Tibial nerve (tissue), 4 donors: ENCODE measurements at regions not wholly inside any gene's neighbourhood (a gene's known extent, or its start where the extent isn't known, plus 50 kb on each side); places are given as distances from the start of the nearest gene placed in this dataset.

ENCODE experiments used
- EP300 ChIP-seq, 2 donors: sonication (generic); formaldehyde crosslinking; IDR thresholded peaks; one replicate each; pipeline ENCODE4 v1.6.1; 2017; ENCODE audit warnings: antibody characterized with exemption in 2 of 2, mild to moderate bottlenecking in 1 of 2
- TF ChIP-seq, protein P1 (sequence below), 5 experiments: fragments of 200-600 bp in 3 of 5; fragments of 450-650 bp in 2 of 5; sonication (generic) in 3 of 5; IDR thresholded peaks; one replicate each; pipeline ENCODE4 v1.5.1; 2016 to 2019; ENCODE audit warnings: antibody characterized with exemption in 5 of 5, mild to moderate bottlenecking in 3 of 5, moderate library complexity in 2 of 5

DNA sequence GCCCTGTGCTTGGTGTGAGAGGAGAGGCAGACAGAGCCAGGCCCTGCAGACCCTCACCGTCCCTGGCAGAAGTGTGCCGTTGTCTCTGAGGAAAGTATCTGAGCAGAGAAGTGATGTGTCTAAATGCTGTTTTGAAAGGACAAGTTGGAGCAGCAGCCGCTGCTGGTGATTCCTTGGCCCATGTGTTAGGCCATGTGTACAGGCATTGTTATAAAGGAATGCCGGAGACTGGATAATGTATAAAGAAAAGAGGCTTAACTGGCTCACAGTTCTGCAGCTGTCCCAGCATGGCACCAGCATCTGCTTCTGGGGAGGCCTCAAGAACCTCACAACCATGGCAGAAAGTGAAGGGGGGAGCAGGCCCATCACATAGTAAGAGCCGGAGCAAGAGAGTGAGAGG is 334.6 kb upstream of the ATP10A start:
- TF ChIP-seq, protein P1, sequence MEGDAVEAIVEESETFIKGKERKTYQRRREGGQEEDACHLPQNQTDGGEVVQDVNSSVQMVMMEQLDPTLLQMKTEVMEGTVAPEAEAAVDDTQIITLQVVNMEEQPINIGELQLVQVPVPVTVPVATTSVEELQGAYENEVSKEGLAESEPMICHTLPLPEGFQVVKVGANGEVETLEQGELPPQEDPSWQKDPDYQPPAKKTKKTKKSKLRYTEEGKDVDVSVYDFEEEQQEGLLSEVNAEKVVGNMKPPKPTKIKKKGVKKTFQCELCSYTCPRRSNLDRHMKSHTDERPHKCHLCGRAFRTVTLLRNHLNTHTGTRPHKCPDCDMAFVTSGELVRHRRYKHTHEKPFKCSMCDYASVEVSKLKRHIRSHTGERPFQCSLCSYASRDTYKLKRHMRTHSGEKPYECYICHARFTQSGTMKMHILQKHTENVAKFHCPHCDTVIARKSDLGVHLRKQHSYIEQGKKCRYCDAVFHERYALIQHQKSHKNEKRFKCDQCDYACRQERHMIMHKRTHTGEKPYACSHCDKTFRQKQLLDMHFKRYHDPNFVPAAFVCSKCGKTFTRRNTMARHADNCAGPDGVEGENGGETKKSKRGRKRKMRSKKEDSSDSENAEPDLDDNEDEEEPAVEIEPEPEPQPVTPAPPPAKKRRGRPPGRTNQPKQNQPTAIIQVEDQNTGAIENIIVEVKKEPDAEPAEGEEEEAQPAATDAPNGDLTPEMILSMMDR (IDR thresholded peaks at IDR 0.05), result no peak
- TF ChIP-seq EP300 (IDR thresholded peaks at IDR 0.05), result no peak
